ENCODE measurements at regions not wholly inside any gene's neighbourhood (a gene's known extent, or its start where the extent isn't known, plus 50 kb on each side); places are given as distances from the start of the nearest gene placed in this dataset.

- TF ChIP-seq CTCF (IDR thresholded peaks at IDR 0.05 in 4 of 5, conservative IDR thresholded peaks at IDR 0.05 in 1 of 5): no peak
- TF ChIP-seq POLR2A (IDR thresholded peaks at IDR 0.05): no peak
These were observed 123.5 kb downstream of the LRRC70 start for GRCh38 chr5:62702126-62702525.
